AML-193 (cell line): ENCODE measurements at regions not wholly inside any gene's neighbourhood (a gene's known extent, or its start where the extent isn't known, plus 50 kb on each side); places are given as distances from the start of the nearest gene placed in this dataset.
A peak's percentile ranks its signal among the peaks of the same experiment; 100 is the strongest.

Source experiments
- DNase-seq, 2 experiments: peaks; one replicate each; lab custom pipeline; 2025; lab: John Stamatoyannopoulos, UW

- DNase-seq = no peak
Measured at GRCh38 chr4:179817317-179817716, 2375.1 kb upstream of the AGA start.

DNA sequence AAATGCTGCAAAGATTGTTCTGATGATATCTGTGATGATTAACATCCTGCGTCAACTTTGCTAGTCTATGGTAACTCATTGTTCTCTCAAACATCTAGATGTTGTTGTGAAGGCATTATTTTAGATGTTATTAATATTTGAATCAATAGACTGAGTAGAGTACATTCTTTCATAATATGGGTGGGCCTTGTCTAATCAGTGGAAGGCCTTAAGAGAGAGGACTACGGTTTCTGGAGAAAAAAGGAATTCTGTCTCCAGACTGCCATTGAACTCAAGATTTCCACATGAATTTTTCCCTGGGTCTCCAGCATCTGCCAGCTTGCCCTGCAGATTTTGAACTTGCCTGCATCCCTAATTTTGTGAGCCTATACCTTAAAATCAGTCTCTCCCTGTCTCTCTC is 2381.1 kb upstream of the AGA start:
- no peak for DNase-seq

DNA sequence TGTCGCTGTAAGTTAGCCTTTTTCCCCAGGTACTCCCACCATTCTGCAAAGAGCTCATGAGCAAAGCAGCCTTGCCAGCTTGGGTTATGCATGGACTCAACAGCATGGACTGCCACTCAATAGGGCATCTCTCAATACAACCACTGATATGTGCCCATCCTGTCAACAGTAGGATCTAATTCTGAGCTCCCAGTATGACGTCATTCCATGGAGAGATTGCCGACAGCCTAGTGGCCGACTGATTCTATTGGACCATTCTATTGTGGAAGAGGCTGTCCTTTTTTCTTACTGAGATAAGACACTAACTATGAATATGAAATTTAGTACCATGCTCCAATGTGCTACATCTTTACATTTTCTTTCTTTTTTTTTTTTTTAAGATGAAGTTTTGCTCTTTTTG is 2389.0 kb upstream of the AGA start:
- no peak for DNase-seq

GRCh38 chr4:179836179-179837075 is 2394.2 kb upstream of the AGA start:
- DNase-seq = peak; percentile 80 to 86

GRCh38 chr4:179843370-179843769 is 2399.8 kb upstream of the TENM3 start:
- no peak for DNase-seq

- DNase-seq = no peak
Measured at GRCh38 chr4:179855469-179855868, 2387.7 kb upstream of the TENM3 start.

- no peak for DNase-seq
Measured at GRCh38 chr4:179858221-179858620, 2385.0 kb upstream of the TENM3 start.

- peak; percentile 38 to 40 for DNase-seq
Measured at GRCh38 chr4:179867300-179867878, 2375.8 kb upstream of the TENM3 start.

GRCh38 chr4:179871726-179872125 is 2371.5 kb upstream of the TENM3 start:
- DNase-seq = no peak

GRCh38 chr4:179872755-179873154 is 2370.4 kb upstream of the TENM3 start:
- DNase-seq = no peak

DNA sequence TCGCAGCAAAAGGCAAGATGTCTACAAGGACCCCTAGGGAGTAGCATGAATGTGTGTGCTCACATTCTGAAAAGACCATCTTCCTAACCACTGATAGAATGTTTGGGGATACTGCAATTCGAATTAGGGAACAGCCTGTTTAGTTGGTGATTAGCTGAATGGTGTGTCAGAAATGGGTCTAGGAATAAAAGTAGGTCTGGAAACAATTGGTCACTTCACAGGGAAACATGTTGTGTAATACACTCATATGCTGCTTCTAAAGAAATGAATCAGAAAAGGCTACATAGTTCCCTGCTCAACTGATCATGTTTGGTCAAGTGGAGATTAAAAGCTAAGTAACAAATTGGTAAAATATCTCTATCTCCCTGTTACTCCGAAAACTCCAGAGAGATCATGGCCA is 2362.4 kb upstream of the TENM3 start:
- no peak for DNase-seq

DNA sequence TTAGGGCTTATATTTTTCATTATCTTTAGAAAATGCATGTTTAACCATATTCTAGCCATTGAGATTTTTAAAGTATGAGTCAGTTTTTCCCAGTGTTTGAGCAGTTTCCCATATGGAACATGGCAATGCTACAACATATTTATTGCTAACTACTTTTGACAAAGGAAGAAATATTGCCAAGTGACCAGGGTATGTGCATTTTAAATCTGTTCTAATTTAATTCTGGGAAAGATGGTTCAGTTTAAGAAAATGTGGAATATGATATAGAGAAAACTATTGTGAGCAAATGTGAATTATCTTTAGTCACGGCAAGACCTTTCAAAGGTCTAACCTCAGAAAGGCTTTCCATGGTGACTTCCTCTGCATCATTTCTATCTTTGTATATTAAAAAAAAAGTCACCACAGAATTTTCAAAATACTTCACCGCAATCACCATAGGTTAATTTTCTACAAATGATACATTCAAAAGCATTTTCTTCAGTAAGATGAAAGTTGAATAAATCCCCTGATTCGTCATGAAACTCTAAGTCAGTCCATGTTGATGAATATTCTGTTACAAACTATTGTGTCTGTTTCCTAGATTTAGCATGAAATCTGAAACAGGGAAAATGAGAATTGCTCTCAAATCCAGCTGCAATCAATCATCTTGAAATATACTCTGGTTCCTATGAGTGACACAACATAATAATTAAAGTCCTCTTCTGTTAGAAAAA is 2349.0 kb upstream of the TENM3 start:
- DNase-seq = no peak

DNA sequence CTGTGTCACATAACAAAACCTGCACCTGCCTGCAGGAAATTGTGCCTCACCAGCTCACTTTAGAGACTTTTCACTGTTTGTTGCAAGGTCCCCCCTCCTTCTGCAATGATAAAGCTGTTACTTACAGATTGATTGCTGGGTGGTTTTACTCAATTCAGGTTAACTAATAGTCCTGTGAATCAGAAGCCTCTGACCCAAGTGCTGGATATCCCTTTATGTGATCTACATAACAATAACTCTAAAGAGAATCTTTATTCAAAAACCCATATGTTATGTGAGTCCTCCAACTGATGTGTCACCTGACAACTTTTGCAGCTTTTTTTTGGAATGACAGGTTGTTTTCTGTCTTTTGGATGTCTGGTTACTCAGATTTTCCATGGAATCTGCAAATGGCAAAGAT is 2323.6 kb upstream of the TENM3 start:
- no peak for DNase-seq

- DNase-seq = no peak
Measured at GRCh38 chr4:179927473-179927872, 2315.7 kb upstream of the TENM3 start.

DNA sequence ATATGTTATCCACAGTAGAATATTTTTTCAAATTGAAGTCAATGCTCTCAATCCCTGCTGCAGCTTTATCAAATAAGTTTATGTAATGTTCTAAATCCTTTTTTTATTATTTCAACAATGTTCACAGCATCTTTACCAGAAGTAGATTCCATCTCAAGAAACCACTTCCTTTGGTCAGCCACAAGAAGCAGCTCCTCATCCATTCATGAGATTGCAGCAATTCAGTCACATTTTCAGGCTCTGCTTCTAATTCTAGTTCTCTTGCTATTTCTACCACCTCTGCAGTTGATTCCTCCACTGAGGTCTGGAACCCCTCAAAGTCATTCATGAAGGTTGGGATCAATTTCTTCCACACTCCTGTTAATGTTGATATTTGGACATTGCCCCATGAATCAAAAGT is 2301.3 kb upstream of the TENM3 start:
- peak; percentile 4 to 18 for DNase-seq

DNA sequence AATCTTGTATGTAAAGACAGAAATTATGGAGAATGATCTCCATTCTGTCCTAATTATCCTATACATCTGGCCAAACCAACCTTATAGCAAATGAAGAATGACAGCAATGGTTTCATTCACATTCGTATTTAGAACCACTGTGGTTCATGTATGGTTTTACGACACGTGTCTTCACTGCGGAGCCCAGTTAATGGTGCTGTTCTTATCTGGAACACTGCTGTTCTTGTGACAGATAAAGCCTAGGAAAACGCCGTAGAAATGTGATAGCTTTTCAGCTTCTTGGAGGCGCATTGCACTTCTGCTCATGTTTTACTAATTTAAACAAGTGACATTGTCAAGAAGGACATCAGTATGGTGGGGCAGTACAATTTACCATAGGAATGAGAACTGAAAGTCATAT is 2266.4 kb upstream of the TENM3 start:
- DNase-seq = no peak

GRCh38 chr4:179977378-179977777 is 2265.8 kb upstream of the TENM3 start:
- DNase-seq = no peak

- DNase-seq = no peak
Measured at GRCh38 chr4:179981161-179981560, 2262.0 kb upstream of the TENM3 start.

DNA sequence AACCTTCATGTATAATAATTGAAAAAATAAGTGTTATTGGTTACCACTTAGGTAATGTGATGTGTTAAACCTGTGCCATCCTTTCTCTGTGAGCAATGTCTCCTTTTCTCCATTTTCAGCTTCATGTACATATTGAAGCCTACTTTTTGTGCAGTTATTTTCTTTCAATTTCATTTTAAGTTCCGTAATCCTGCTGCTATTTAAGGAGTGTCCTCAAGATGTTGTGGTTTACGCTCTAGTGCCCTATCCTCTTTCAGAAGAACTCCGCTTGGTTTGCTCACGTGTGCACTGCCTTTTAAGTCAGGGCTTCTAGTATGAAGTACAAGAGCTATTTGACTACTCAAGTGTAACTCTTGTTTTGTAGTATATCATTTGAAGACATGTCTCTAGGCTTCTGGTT is 2253.2 kb upstream of the TENM3 start:
- DNase-seq = no peak

- DNase-seq = no peak
Measured at GRCh38 chr4:180009316-180009715, 2233.9 kb upstream of the TENM3 start.

DNA sequence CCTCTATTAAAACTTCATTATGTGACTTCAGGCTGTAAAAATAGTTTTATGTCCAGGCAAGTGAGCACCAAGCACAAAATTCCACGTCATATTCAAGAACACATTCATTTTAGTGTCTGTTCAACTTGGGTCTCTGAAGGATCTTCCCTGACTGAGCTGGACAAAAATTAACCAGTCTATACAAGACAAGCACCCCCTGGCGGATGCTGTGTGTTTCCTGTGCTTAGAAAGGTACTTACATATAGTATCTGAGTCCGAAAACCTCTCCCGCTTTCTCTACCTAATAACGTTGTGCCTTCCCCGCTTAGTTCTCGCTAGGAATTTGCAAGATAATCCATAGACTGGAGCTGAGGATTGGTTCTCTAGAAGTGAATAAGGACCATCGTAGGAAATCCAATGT is 2214.5 kb upstream of the TENM3 start:
- DNase-seq = peak in 1 of 2 experiments; percentile 2

GRCh38 chr4:180031330-180031729 is 2211.9 kb upstream of the TENM3 start:
- no peak for DNase-seq

DNA sequence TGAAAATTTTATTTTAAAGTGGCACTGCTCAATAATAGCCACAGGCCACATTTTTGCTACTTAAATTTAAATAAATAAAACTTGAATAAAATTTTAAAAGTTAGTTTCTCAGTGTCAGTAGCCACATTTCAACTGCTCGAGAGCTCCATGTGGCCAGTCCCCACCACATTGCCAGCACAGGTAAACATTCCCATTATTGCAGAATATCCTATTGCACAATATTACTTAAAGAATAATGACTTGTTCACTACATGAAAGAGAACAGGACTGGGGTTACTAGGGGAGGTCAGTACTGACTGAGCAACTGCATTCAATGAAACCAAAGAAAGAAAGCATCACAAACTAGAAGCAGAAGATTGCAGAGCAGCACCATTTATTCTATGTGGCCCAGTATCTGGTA is 2201.6 kb upstream of the TENM3 start:
- DNase-seq = no peak
